ENCODE measurements at regions not wholly inside any gene's neighbourhood (a gene's known extent, or its start where the extent isn't known, plus 50 kb on each side); places are given as distances from the start of the nearest gene placed in this dataset.
"Not testable (repeated sequence)": the region's sequence is repeated elsewhere in the genome, so short reads cannot be mapped to it uniquely, and the experiment has no call there.

- Histone ChIP-seq H3K27me3 (ENCODE audit: control insufficient read depth, insufficient read depth, low read length) (no peaks in the 10 kb centered on the region), H3K4me1 (ENCODE audit: control insufficient read depth, insufficient read depth, low read length) (no peaks in the 10 kb centered on the region), H3K9ac (ENCODE audit: low read length) (no peak overlapping the region), H3K27ac (ENCODE audit: low read depth, low read length) (no peak overlapping the region), H3K36me3 (ENCODE audit: control insufficient read depth, insufficient read depth, low read length) (no peaks in the 10 kb centered on the region), H3K4me3 (ENCODE audit: low read length) (no peak overlapping the region)
Measured at GRCh38 chr2:147016181-147016580, 828.6 kb upstream of the ACVR2A start.

- Histone ChIP-seq H3K36me3 (ENCODE audit: control insufficient read depth, insufficient read depth, low read length) (no peaks in the 10 kb centered on the region), H3K27me3 (ENCODE audit: control insufficient read depth, insufficient read depth, low read length) (no peaks in the 10 kb centered on the region), H3K4me3 (ENCODE audit: low read length) (no peak overlapping the region), H3K9ac (ENCODE audit: low read length) (no peak overlapping the region), H3K4me1 (ENCODE audit: control insufficient read depth, insufficient read depth, low read length) (no peaks in the 10 kb centered on the region), H3K27ac (ENCODE audit: low read depth, low read length) (no peak overlapping the region)
Measured at GRCh38 chr2:147015591-147015990, 829.2 kb upstream of the ACVR2A start.

- Histone ChIP-seq H3K4me1 (ENCODE audit: control insufficient read depth, insufficient read depth, low read length) (no peaks in the 10 kb centered on the region), H3K36me3 (ENCODE audit: control insufficient read depth, insufficient read depth, low read length) (no peaks in the 10 kb centered on the region), H3K27ac (ENCODE audit: low read depth, low read length) (no peak overlapping the region), H3K9ac (ENCODE audit: low read length) (no peak overlapping the region), H3K27me3 (ENCODE audit: control insufficient read depth, insufficient read depth, low read length) (no peaks in the 10 kb centered on the region), H3K4me3 (ENCODE audit: low read length) (no peak overlapping the region)
Measured at GRCh38 chr2:147013696-147014392, 831.0 kb upstream of the ACVR2A start.

GRCh38 chr2:147008481-147008880 is 836.3 kb upstream of the ACVR2A start:
- H3K27ac ChIP-seq (ENCODE audit: low read depth, low read length): no peak overlapping the region
- H3K9ac ChIP-seq (ENCODE audit: low read length): no peak overlapping the region
- H3K36me3 ChIP-seq (ENCODE audit: control insufficient read depth, insufficient read depth, low read length): no peaks in the 10 kb centered on the region
- no peaks in the 10 kb centered on the region for H3K4me1 ChIP-seq (ENCODE audit: control insufficient read depth, insufficient read depth, low read length)
- no peak overlapping the region for H3K4me3 ChIP-seq (ENCODE audit: low read length)
- H3K27me3 ChIP-seq (ENCODE audit: control insufficient read depth, insufficient read depth, low read length): no peaks in the 10 kb centered on the region

- H3K4me1 ChIP-seq (ENCODE audit: control insufficient read depth, insufficient read depth, low read length): no peaks in the 10 kb centered on the region
- H3K9ac ChIP-seq (ENCODE audit: low read length): no peak overlapping the region
- H3K27me3 ChIP-seq (ENCODE audit: control insufficient read depth, insufficient read depth, low read length): no peaks in the 10 kb centered on the region
- H3K27ac ChIP-seq (ENCODE audit: low read depth, low read length): no peak overlapping the region
- H3K4me3 ChIP-seq (ENCODE audit: low read length): no peak overlapping the region
- H3K36me3 ChIP-seq (ENCODE audit: control insufficient read depth, insufficient read depth, low read length): no peaks in the 10 kb centered on the region
Measured at GRCh38 chr2:147006736-147007141, 838.1 kb upstream of the ACVR2A start.

- no peak overlapping the region for H3K4me3 ChIP-seq (ENCODE audit: low read length)
- no peak overlapping the region for H3K9ac ChIP-seq (ENCODE audit: low read length)
Measured at GRCh38 chr2:147003081-147003480, 841.7 kb upstream of the ACVR2A start.

GRCh38 chr2:147002256-147002655 is 842.6 kb upstream of the ACVR2A start:
- no peak overlapping the region for H3K4me3 ChIP-seq (ENCODE audit: low read length)
- no peaks in the 10 kb centered on the region for H3K4me1 ChIP-seq (ENCODE audit: control insufficient read depth, insufficient read depth, low read length)
- H3K27me3 ChIP-seq (ENCODE audit: control insufficient read depth, insufficient read depth, low read length): no peaks in the 10 kb centered on the region
- H3K9ac ChIP-seq (ENCODE audit: low read length): no peak overlapping the region
- no peaks in the 10 kb centered on the region for H3K36me3 ChIP-seq (ENCODE audit: control insufficient read depth, insufficient read depth, low read length)
- no peak overlapping the region for H3K27ac ChIP-seq (ENCODE audit: low read depth, low read length)

More at GRCh38 chr2:147003081-147003480, 841.7 kb upstream of the ACVR2A start:
- Histone ChIP-seq H3K27me3 (ENCODE audit: control insufficient read depth, insufficient read depth, low read length) (no peaks in the 10 kb centered on the region), H3K27ac (ENCODE audit: low read depth, low read length) (no peak overlapping the region), H3K4me1 (ENCODE audit: control insufficient read depth, insufficient read depth, low read length) (no peaks in the 10 kb centered on the region), H3K36me3 (ENCODE audit: control insufficient read depth, insufficient read depth, low read length) (no peaks in the 10 kb centered on the region)

- Histone ChIP-seq H3K27ac (ENCODE audit: low read depth, low read length) (no peak overlapping the region), H3K27me3 (ENCODE audit: control insufficient read depth, insufficient read depth, low read length) (no peaks in the 10 kb centered on the region), H3K36me3 (ENCODE audit: control insufficient read depth, insufficient read depth, low read length) (no peaks in the 10 kb centered on the region), H3K4me1 (ENCODE audit: control insufficient read depth, insufficient read depth, low read length) (no peaks in the 10 kb centered on the region), H3K9ac (ENCODE audit: low read length) (no peak overlapping the region), H3K4me3 (ENCODE audit: low read length) (no peak overlapping the region)
Measured at GRCh38 chr2:147001061-147001460, 843.8 kb upstream of the ACVR2A start.

- not testable (repeated sequence) for H3K27ac ChIP-seq (ENCODE audit: low read depth, low read length); H3K27me3 ChIP-seq (ENCODE audit: control insufficient read depth, insufficient read depth, low read length); H3K36me3 ChIP-seq (ENCODE audit: control insufficient read depth, insufficient read depth, low read length); H3K4me1 ChIP-seq (ENCODE audit: control insufficient read depth, insufficient read depth, low read length); H3K9ac ChIP-seq (ENCODE audit: low read length); H3K4me3 ChIP-seq (ENCODE audit: low read length)
Measured at GRCh38 chr2:147000151-147000550, 844.7 kb upstream of the ACVR2A start.

GRCh38 chr2:146997945-146998344 is 846.9 kb upstream of the ACVR2A start:
- no peaks in the 10 kb centered on the region for H3K36me3 ChIP-seq (ENCODE audit: control insufficient read depth, insufficient read depth, low read length)
- no peak overlapping the region for H3K4me3 ChIP-seq (ENCODE audit: low read length)
- H3K27me3 ChIP-seq (ENCODE audit: control insufficient read depth, insufficient read depth, low read length): no peaks in the 10 kb centered on the region
- no peak overlapping the region for H3K27ac ChIP-seq (ENCODE audit: low read depth, low read length)
- no peaks in the 10 kb centered on the region for H3K4me1 ChIP-seq (ENCODE audit: control insufficient read depth, insufficient read depth, low read length)
- H3K9ac ChIP-seq (ENCODE audit: low read length): no peak overlapping the region

GRCh38 chr2:146997488-146997887 is 847.3 kb upstream of the ACVR2A start:
- H3K9ac ChIP-seq (ENCODE audit: low read length): no peak overlapping the region

GRCh38 chr2:146994246-146994645 is 850.6 kb upstream of the ACVR2A start:
- Histone ChIP-seq H3K4me3 (ENCODE audit: low read length) (no peak overlapping the region), H3K4me1 (ENCODE audit: control insufficient read depth, insufficient read depth, low read length) (no peaks in the 10 kb centered on the region), H3K9ac (ENCODE audit: low read length) (no peak overlapping the region), H3K36me3 (ENCODE audit: control insufficient read depth, insufficient read depth, low read length) (no peaks in the 10 kb centered on the region), H3K27me3 (ENCODE audit: control insufficient read depth, insufficient read depth, low read length) (no peaks in the 10 kb centered on the region), H3K27ac (ENCODE audit: low read depth, low read length) (no peak overlapping the region)

More at GRCh38 chr2:146997488-146997887, 847.3 kb upstream of the ACVR2A start:
- Histone ChIP-seq H3K4me1 (ENCODE audit: control insufficient read depth, insufficient read depth, low read length) (no peaks in the 10 kb centered on the region), H3K36me3 (ENCODE audit: control insufficient read depth, insufficient read depth, low read length) (no peaks in the 10 kb centered on the region), H3K27me3 (ENCODE audit: control insufficient read depth, insufficient read depth, low read length) (no peaks in the 10 kb centered on the region), H3K27ac (ENCODE audit: low read depth, low read length) (no peak overlapping the region), H3K4me3 (ENCODE audit: low read length) (no peak overlapping the region)

- Histone ChIP-seq H3K4me1 (ENCODE audit: control insufficient read depth, insufficient read depth, low read length) (no peaks in the 10 kb centered on the region), H3K4me3 (ENCODE audit: low read length) (no peak overlapping the region), H3K9ac (ENCODE audit: low read length) (no peak overlapping the region), H3K27ac (ENCODE audit: low read depth, low read length) (no peak overlapping the region), H3K36me3 (ENCODE audit: control insufficient read depth, insufficient read depth, low read length) (no peaks in the 10 kb centered on the region), H3K27me3 (ENCODE audit: control insufficient read depth, insufficient read depth, low read length) (no peaks in the 10 kb centered on the region)
Measured at GRCh38 chr2:146992466-146992865, 852.4 kb upstream of the ACVR2A start.

Data from rectal smooth muscle tissue (tissue), 1 donor.